HCT116 (cell line): ENCODE measurements at regions not wholly inside any gene's neighbourhood (a gene's known extent, or its start where the extent isn't known, plus 50 kb on each side); places are given as distances from the start of the nearest gene placed in this dataset.

Experiments
- ATAC-seq: fragments of 200-7000 bp; cut with Tn5 transposase; 2 replicates; pipeline ENCODE4 v1.9.1; 2020; ENCODE audit warnings: mild to moderate bottlenecking, moderate library complexity
- BruUV-seq: library from RNA; stranded (reverse); fragments of 400-500 nt; replicated peaks from 2 replicates; lab custom pipeline; 2021; lab: Mats Ljungman, UMichigan
- CTCF ChIA-PET: fragments of 300-600 bp; sonication (Branson Sonifier 250); formaldehyde crosslinking; loops from one replicate; lab custom pipeline; 2021; ENCODE audit warnings: antibody characterized with exemption; lab: Charles Lee
- POLR2A ChIA-PET: fragments of 300-600, 350-600 bp; sonication (Branson Sonifier 250); formaldehyde crosslinking; loops from one replicate; lab custom pipeline; 2021; ENCODE audit warnings: antibody characterized with exemption; lab: Charles Lee
- RAD21 ChIA-PET, 2 experiments: fragments of 300-600 bp; sonication (Branson Sonifier 250); formaldehyde crosslinking; loops; one replicate each; lab custom pipeline; 2023; ENCODE audit warnings: low total read pairs in 2 of 2; ENCODE audit not compliant: uncharacterized antibody in 2 of 2, unreplicated experiment in 2 of 2, low non-redundant PET in 1 of 2; lab: Charles Lee
- DNase-seq: peaks from one replicate; pipeline ENCODE4 v3.0.0-alpha.2; 2010; ENCODE audit warnings: low read depth, low spot score
- H2AFZ ChIP-seq: fragments of 200-600 bp; shearing (Covaris generic), sonication (generic); 2 replicates; pipeline ENCODE4 v1.6.1; 2017; ENCODE audit warnings: low read depth, mixed run types, mixed read lengths, antibody characterized with exemption, low read length; ENCODE audit not compliant: poor library complexity, severe bottlenecking
- H3K27ac ChIP-seq: 2 replicates; pipeline ENCODE4 v1.5.1; 2012; ENCODE audit warnings: low read depth, low read length
- H3K27me3 ChIP-seq: fragments of 200-600 bp; sonication (generic); 2 replicates; pipeline ENCODE4 v1.6.1; 2016; ENCODE audit warnings: mixed run types, low read length, mixed read lengths; ENCODE audit not compliant: insufficient read depth
- H3K36me3 ChIP-seq, 2 experiments: fragments of 200-500 bp in 1 of 2; fragments of 200-600 bp in 1 of 2; sonication (Bioruptor generic) in 1 of 2; sonication (generic) in 1 of 2; 2 replicates each; pipeline versions ENCODE4 v1.5.1 to v1.6.1; 2014 to 2016; ENCODE audit warnings: low read length in 2 of 2, inconsistent platforms in 1 of 2, mixed read lengths in 1 of 2, mixed run types in 1 of 2; ENCODE audit not compliant: insufficient read depth in 2 of 2, control insufficient read depth in 1 of 2
- H3K4me1 ChIP-seq, 2 experiments: fragments of 200-600 bp in 1 of 2; sonication (generic) in 1 of 2; 2 replicates each; pipeline versions ENCODE4 v1.5.1 to v1.6.1; 2012 to 2017; ENCODE audit warnings: low read length in 2 of 2, inconsistent platforms in 1 of 2, mild to moderate bottlenecking in 1 of 2, mixed read lengths in 1 of 2, mixed run types in 1 of 2, moderate library complexity in 1 of 2; ENCODE audit not compliant: insufficient read depth in 2 of 2, control insufficient read depth in 1 of 2
- H3K4me2 ChIP-seq: fragments of 200-600 bp; sonication (generic); 2 replicates; pipeline ENCODE4 v1.6.1; 2017; ENCODE audit warnings: mixed run types, low read length, mixed read lengths
- H3K4me3 ChIP-seq, 2 experiments: fragments of 200-600 bp in 1 of 2; sonication (generic) in 1 of 2; replicated peaks in 1 of 2; 2 replicates each; pipeline ENCODE4 v1.5.1; 2011 to 2016; ENCODE audit warnings: low read length in 2 of 2, control low read depth in 1 of 2, low read depth in 1 of 2, mild to moderate bottlenecking in 1 of 2, mixed read lengths in 1 of 2, mixed run types in 1 of 2
- H3K79me2 ChIP-seq: fragments of 200-600 bp; sonication (generic); 2 replicates; pipeline ENCODE4 v1.6.1; 2017; ENCODE audit warnings: mild to moderate bottlenecking, mixed run types, low read length, moderate library complexity, mixed read lengths; ENCODE audit not compliant: insufficient read depth
- H3K9ac ChIP-seq: fragments of 200-600 bp; sonication (generic); 2 replicates; pipeline ENCODE4 v1.6.1; 2016; ENCODE audit warnings: low read length, mixed read lengths
- H3K9me2 ChIP-seq: fragments of 200-600 bp; sonication (generic), shearing (Covaris generic); 2 replicates; pipeline ENCODE4 v1.6.1; 2017; ENCODE audit warnings: mixed run types, mild to moderate bottlenecking, moderate library complexity; ENCODE audit not compliant: insufficient read depth
- H3K9me3 ChIP-seq, 2 experiments: fragments of 200-500 bp in 1 of 2; fragments of 200-600 bp in 1 of 2; sonication (Bioruptor generic) in 1 of 2; sonication (generic) in 1 of 2; 2 replicates each; pipeline ENCODE4 v1.6.1; 2014 to 2017; ENCODE audit warnings: low read length in 2 of 2, mixed read lengths in 2 of 2, inconsistent platforms in 1 of 2, low read depth in 1 of 2, mild to moderate bottlenecking in 1 of 2, mixed run types in 1 of 2, moderate library complexity in 1 of 2; ENCODE audit not compliant: control insufficient read depth in 1 of 2, insufficient read depth in 1 of 2
- H4K20me1 ChIP-seq: fragments of 200-600 bp; sonication (generic), shearing (Covaris generic); 2 replicates; pipeline ENCODE4 v1.6.1; 2017; ENCODE audit warnings: mixed run types, mild to moderate bottlenecking, moderate library complexity; ENCODE audit not compliant: insufficient read depth
- ATF3 ChIP-seq: IDR thresholded peaks from 2 replicates; pipeline ENCODE4 v1.6.1; 2012
- EGR1 ChIP-seq: IDR thresholded peaks from 2 replicates; pipeline ENCODE4 v1.6.1; 2012; ENCODE audit warnings: low read depth
- ELF1 ChIP-seq: IDR thresholded peaks from 2 replicates; pipeline ENCODE4 v1.6.1; 2012; ENCODE audit warnings: low read depth, borderline replicate concordance
- POLR2A ChIP-seq: IDR thresholded peaks from 2 replicates; pipeline ENCODE4 v1.7.0; 2011; ENCODE audit warnings: borderline replicate concordance; ENCODE audit not compliant: insufficient read depth, insufficient read length; ENCODE audit errors: extremely low read depth
- POLR2AphosphoS5 ChIP-seq: IDR thresholded peaks from 2 replicates; pipeline ENCODE4 v1.6.1; 2011; ENCODE audit warnings: mild to moderate bottlenecking, low read depth, low read length, moderate library complexity
- REST ChIP-seq: IDR thresholded peaks from 2 replicates; pipeline ENCODE4 v1.6.1; 2012; ENCODE audit warnings: low read depth
- SRF ChIP-seq: IDR thresholded peaks from 2 replicates; pipeline ENCODE4 v1.6.1; 2012; ENCODE audit warnings: low read depth
- YY1 ChIP-seq: IDR thresholded peaks from 2 replicates; pipeline ENCODE4 v1.6.1; 2011; ENCODE audit warnings: low read length, low read depth, moderate library complexity, mild to moderate bottlenecking; ENCODE audit not compliant: insufficient replicate concordance; ENCODE audit errors: extremely low read depth
- ZBTB33 ChIP-seq: IDR thresholded peaks from 2 replicates; pipeline ENCODE4 v1.6.1; 2011; ENCODE audit warnings: mild to moderate bottlenecking, low read length, moderate library complexity; ENCODE audit not compliant: insufficient replicate concordance; ENCODE audit errors: extremely low read depth
- ZFX ChIP-seq: fragments of 450-650 bp; IDR thresholded peaks from 2 replicates; pipeline ENCODE4 v1.6.1; 2017
- intact Hi-C: fragments of 100-400 bp; cut with micrococcal nuclease; formaldehyde crosslinking; loops from 2 replicates; pipeline ENCODE4 v1.10.0; 2022

GRCh38 chr3:107920538-107920937 is 170.3 kb downstream of the CD47 start (continued):
- no peak for TF ChIP-seq REST
- TF ChIP-seq POLR2A, result no peak
- TF ChIP-seq ZBTB33, result no peak
- no peak for TF ChIP-seq SRF
- TF ChIP-seq POLR2AphosphoS5, result no peak
- TF ChIP-seq ATF3, result no peak
- no peak for TF ChIP-seq YY1

GRCh38 chr3:107919239-107919638 is 171.6 kb downstream of the CD47 start:
- H3K9ac ChIP-seq, result no peak overlapping the region
- no peaks in the 10 kb centered on the region for H3K9me2 ChIP-seq
- no peaks in the 10 kb centered on the region for H3K4me1 ChIP-seq
- no peaks in the 10 kb centered on the region for H3K9me3 ChIP-seq
- TF ChIP-seq YY1, result no peak
- TF ChIP-seq EGR1, result no peak
- no peak for TF ChIP-seq REST
- TF ChIP-seq ZFX, result no peak
- no peak for TF ChIP-seq ELF1
- TF ChIP-seq POLR2A, result no peak
- H4K20me1 ChIP-seq, result no peaks in the 10 kb centered on the region
- ATAC-seq (no peak), DNase-seq (no peak)
- CTCF ChIA-PET, result no interaction called here
- BruUV-seq, result no TSS peak
- no peak overlapping the region for H3K27ac ChIP-seq
- no peaks in the 10 kb centered on the region for H3K79me2 ChIP-seq
- H3K4me2 ChIP-seq, result no peak overlapping the region
- H2AFZ ChIP-seq, result no peak overlapping the region
- H3K27me3 ChIP-seq, result no peaks in the 10 kb centered on the region
- no peaks in the 10 kb centered on the region for H3K36me3 ChIP-seq
- RAD21 ChIA-PET, result no interaction called here
- intact Hi-C loops, result no loop called here
- H3K4me3 ChIP-seq, result no peak overlapping the region
- POLR2A ChIA-PET, result no interaction called here
